Activated naive CD8-positive, alpha-beta T cell treated with anti-CD3 and anti-CD28 coated beads for 36 hours (primary cell): ENCODE measurements at regions not wholly inside any gene's neighbourhood (a gene's known extent, or its start where the extent isn't known, plus 50 kb on each side); places are given as distances from the start of the nearest gene placed in this dataset.
"Not testable (repeated sequence)": the region's sequence is repeated elsewhere in the genome, so short reads cannot be mapped to it uniquely, and the experiment has no call there.

ENCODE experiments used
- DNase-seq: peaks from one replicate; pipeline ENCODE4 v3.0.0; 2021
- H3K27ac Mint-ChIP-seq: one replicate; pipeline ENCODE4 v1.8.0; 2022; ENCODE audit warnings: mild to moderate bottlenecking, moderate library complexity, mixed read lengths
- H3K27me3 Mint-ChIP-seq: one replicate; pipeline ENCODE4 v1.8.0; 2022; ENCODE audit warnings: mild to moderate bottlenecking, mixed read lengths
- H3K36me3 Mint-ChIP-seq: one replicate; pipeline ENCODE4 v1.8.0; 2021; ENCODE audit warnings: mild to moderate bottlenecking, mixed read lengths
- H3K4me1 Mint-ChIP-seq: one replicate; pipeline ENCODE4 v1.8.0; 2021; ENCODE audit warnings: mixed read lengths
- H3K4me3 Mint-ChIP-seq: one replicate; pipeline ENCODE4 v1.8.0; 2022; ENCODE audit warnings: mild to moderate bottlenecking, moderate library complexity, mixed read lengths
- H3K9me3 Mint-ChIP-seq: one replicate; pipeline ENCODE4 v1.8.0; 2022; ENCODE audit warnings: mixed read lengths

DNA sequence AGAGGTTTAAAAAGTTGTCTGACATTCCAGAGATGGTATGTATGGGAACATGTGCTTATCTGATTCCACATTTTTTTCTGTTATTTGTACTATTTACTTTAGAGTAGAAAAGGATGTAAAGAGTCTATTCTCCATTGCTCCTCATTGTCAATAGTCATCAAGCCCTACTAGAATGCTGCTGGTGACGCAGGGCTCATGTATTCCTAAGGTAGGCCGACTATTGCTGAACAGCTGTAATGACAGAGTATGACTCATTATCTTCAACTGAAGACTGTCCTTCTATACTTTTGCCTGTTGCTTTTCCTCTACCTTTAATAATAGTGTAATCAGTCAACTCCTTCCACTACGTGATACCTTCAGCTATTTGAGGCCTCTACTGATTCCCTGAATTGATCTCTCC is 509.1 kb upstream of the NR3C2 start:
- no peaks in the 10 kb centered on the region for H3K36me3 Mint-ChIP-seq
- H3K4me1 Mint-ChIP-seq: no peaks in the 10 kb centered on the region
- no peaks in the 10 kb centered on the region for H3K27me3 Mint-ChIP-seq
- H3K27ac Mint-ChIP-seq: no peak overlapping the region
- no peaks in the 10 kb centered on the region for H3K9me3 Mint-ChIP-seq
- DNase-seq: no peak
- H3K4me3 Mint-ChIP-seq: no peak overlapping the region

DNA sequence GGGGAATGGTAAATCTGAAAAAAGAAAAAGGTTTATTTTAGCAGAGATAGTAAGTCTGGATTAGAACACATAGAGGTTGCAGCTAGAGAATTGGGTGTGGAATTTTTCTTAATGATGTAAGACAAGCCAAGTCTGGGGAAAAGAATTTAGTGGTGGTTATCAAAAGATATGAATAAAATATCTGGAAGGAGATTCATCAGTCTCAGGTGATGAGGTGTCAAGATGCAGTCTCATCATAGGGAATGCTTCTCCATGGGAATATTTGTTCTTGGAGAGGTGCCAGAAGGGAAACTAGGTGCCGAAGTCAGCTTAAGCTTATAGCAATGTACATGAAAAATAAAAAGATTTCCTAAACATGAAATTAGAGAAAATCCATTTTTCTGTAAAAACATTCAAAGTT is 504.1 kb upstream of the NR3C2 start:
- no peaks in the 10 kb centered on the region for H3K36me3 Mint-ChIP-seq
- no peak overlapping the region for H3K27ac Mint-ChIP-seq
- H3K4me3 Mint-ChIP-seq: no peak overlapping the region
- no peaks in the 10 kb centered on the region for H3K4me1 Mint-ChIP-seq
- DNase-seq: no peak
- H3K27me3 Mint-ChIP-seq: no peaks in the 10 kb centered on the region
- peaks cover 6% of the 10 kb centered on the region for H3K9me3 Mint-ChIP-seq

DNA sequence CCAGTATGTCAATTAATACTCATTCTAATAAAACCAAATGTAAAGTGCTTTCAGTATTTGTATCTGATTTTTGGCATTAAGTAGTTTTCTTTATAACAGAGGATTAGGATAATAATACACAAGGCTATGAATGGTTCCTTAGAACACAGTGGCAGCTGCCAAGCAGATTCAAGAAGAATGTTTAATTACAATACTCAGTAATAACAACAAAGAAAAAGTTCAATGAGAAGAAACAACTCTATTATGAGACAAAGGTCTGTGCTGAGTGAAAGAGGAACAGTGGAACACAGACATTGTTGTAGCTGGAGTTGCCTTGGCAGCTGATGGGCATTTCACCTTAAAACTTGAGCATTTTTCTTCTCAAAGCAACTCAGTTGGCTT is 502.6 kb upstream of the NR3C2 start:
- H3K4me1 Mint-ChIP-seq: no peaks in the 10 kb centered on the region
- no peaks in the 10 kb centered on the region for H3K27me3 Mint-ChIP-seq
- H3K27ac Mint-ChIP-seq: no peak overlapping the region
- no peak overlapping the region for H3K4me3 Mint-ChIP-seq
- DNase-seq: no peak
- peaks cover 6% of the 10 kb centered on the region for H3K9me3 Mint-ChIP-seq
- H3K36me3 Mint-ChIP-seq: no peaks in the 10 kb centered on the region

DNA sequence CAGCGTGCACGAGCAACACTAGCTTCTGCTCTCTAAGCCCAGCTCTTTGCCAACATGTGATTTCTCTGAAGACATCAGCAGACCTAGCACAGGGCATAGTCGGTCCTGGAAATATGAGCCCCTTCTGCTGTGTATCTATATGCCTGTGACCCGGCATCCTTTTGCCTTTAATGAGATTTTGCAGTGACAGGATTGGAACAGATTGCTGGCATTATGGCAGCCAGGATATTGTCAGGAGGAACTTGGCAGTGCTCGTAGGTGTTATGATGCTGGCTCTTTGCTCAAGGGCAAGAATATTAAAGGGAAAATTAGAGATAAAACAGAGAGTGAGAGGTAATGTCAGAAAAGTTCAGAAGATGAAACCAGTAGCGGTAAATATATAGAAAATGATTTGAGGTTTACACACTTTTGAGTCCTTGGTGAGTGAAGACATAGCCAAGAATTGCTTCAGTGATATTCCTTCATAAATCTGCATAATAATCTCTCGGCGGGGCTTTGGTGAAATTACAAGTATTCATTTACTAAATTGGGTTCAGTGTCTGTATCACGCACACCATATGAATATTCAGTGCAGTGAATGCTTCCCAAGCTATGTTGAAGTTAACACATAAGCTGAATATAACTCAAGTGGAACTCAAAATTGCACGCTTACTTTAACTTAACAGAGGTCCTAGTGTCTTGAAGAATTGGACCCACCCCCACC is 502.1 kb upstream of the NR3C2 start:
- DNase-seq: no peak
- Mint-ChIP-seq H3K4me3 (no peak overlapping the region), H3K27me3 (no peaks in the 10 kb centered on the region), H3K27ac (no peak overlapping the region), H3K4me1 (no peaks in the 10 kb centered on the region), H3K9me3 (peaks cover 6% of the 10 kb centered on the region), H3K36me3 (no peaks in the 10 kb centered on the region)

- no peak overlapping the region for H3K4me3 Mint-ChIP-seq
These were observed 492.8 kb upstream of the NR3C2 start for GRCh38 chr4:148934926-148935578.

GRCh38 chr4:148926276-148927260 is 484.4 kb upstream of the NR3C2 start:
- no peaks in the 10 kb centered on the region for H3K4me1 Mint-ChIP-seq
- H3K9me3 Mint-ChIP-seq: peaks cover 21% of the 10 kb centered on the region
- no peaks in the 10 kb centered on the region for H3K27me3 Mint-ChIP-seq
- no peak overlapping the region for H3K27ac Mint-ChIP-seq
- DNase-seq: no peak
- peaks cover 2% of the 10 kb centered on the region for H3K36me3 Mint-ChIP-seq
- H3K4me3 Mint-ChIP-seq: no peak overlapping the region

More at GRCh38 chr4:148934926-148935578, 492.8 kb upstream of the NR3C2 start:
- no peaks in the 10 kb centered on the region for H3K4me1 Mint-ChIP-seq
- H3K27ac Mint-ChIP-seq: no peak overlapping the region
- H3K27me3 Mint-ChIP-seq: no peaks in the 10 kb centered on the region
- no peak for DNase-seq
- H3K36me3 Mint-ChIP-seq: no peaks in the 10 kb centered on the region
- H3K9me3 Mint-ChIP-seq: peaks cover 22% of the 10 kb centered on the region

DNA sequence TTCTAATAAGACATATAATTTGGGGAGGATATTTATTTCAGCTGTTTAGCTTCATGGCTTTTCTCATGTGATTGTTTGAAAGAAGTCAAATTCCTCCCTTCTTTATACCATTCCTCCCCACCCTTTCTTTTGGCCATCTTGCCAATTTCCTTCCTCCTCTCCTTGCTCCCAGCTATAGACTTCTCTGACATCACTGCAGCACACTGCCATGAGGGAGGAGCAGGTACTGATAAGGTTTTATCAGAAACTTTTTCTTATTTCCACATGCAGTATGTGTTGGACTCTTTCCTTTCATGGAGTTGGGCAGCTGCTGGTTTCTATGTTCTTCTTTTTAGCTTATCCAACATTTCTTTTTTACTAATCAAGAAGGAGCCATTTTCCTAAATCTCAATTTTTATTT is 481.7 kb upstream of the NR3C2 start:
- Mint-ChIP-seq H3K27ac (no peak overlapping the region), H3K27me3 (no peaks in the 10 kb centered on the region), H3K4me1 (no peaks in the 10 kb centered on the region), H3K9me3 (peaks cover 2% of the 10 kb centered on the region), H3K4me3 (no peak overlapping the region), H3K36me3 (peaks cover 2% of the 10 kb centered on the region)
- DNase-seq: no peak

GRCh38 chr4:148922497-148922896 is 480.3 kb upstream of the NR3C2 start:
- no peak for DNase-seq
- no peak overlapping the region for H3K4me3 Mint-ChIP-seq
- no peaks in the 10 kb centered on the region for H3K9me3 Mint-ChIP-seq
- H3K4me1 Mint-ChIP-seq: no peaks in the 10 kb centered on the region
- no peaks in the 10 kb centered on the region for H3K36me3 Mint-ChIP-seq
- H3K27ac Mint-ChIP-seq: no peak overlapping the region
- H3K27me3 Mint-ChIP-seq: no peaks in the 10 kb centered on the region

- no peak for DNase-seq
- H3K27me3 Mint-ChIP-seq: no peaks in the 10 kb centered on the region
- H3K27ac Mint-ChIP-seq: no peak overlapping the region
- H3K9me3 Mint-ChIP-seq: no peaks in the 10 kb centered on the region
- H3K4me1 Mint-ChIP-seq: no peaks in the 10 kb centered on the region
- H3K4me3 Mint-ChIP-seq: no peak overlapping the region
- no peaks in the 10 kb centered on the region for H3K36me3 Mint-ChIP-seq
These were observed 472.5 kb upstream of the NR3C2 start for GRCh38 chr4:148914734-148915133.

GRCh38 chr4:148914301-148914700 is 472.1 kb upstream of the NR3C2 start:
- H3K27me3 Mint-ChIP-seq: no peaks in the 10 kb centered on the region
- no peaks in the 10 kb centered on the region for H3K36me3 Mint-ChIP-seq
- no peaks in the 10 kb centered on the region for H3K4me1 Mint-ChIP-seq
- no peak overlapping the region for H3K4me3 Mint-ChIP-seq
- DNase-seq: no peak
- H3K9me3 Mint-ChIP-seq: no peaks in the 10 kb centered on the region
- no peak overlapping the region for H3K27ac Mint-ChIP-seq

- H3K27ac Mint-ChIP-seq: no peak overlapping the region
- peaks cover 9% of the 10 kb centered on the region for H3K9me3 Mint-ChIP-seq
- DNase-seq: no peak
- H3K36me3 Mint-ChIP-seq: peaks cover 6% of the 10 kb centered on the region
- no peaks in the 10 kb centered on the region for H3K4me1 Mint-ChIP-seq
- no peak overlapping the region for H3K4me3 Mint-ChIP-seq
- no peaks in the 10 kb centered on the region for H3K27me3 Mint-ChIP-seq
These were observed 461.2 kb upstream of the NR3C2 start for GRCh38 chr4:148903388-148903787.

GRCh38 chr4:148901075-148901705 is 459.0 kb upstream of the NR3C2 start:
- H3K4me3 Mint-ChIP-seq: no peak overlapping the region
- H3K36me3 Mint-ChIP-seq: peaks cover 7% of the 10 kb centered on the region
- H3K27ac Mint-ChIP-seq: no peak overlapping the region
- H3K27me3 Mint-ChIP-seq: no peaks in the 10 kb centered on the region
- no peaks in the 10 kb centered on the region for H3K4me1 Mint-ChIP-seq
- DNase-seq: no peak
- H3K9me3 Mint-ChIP-seq: peaks cover 16% of the 10 kb centered on the region

DNA sequence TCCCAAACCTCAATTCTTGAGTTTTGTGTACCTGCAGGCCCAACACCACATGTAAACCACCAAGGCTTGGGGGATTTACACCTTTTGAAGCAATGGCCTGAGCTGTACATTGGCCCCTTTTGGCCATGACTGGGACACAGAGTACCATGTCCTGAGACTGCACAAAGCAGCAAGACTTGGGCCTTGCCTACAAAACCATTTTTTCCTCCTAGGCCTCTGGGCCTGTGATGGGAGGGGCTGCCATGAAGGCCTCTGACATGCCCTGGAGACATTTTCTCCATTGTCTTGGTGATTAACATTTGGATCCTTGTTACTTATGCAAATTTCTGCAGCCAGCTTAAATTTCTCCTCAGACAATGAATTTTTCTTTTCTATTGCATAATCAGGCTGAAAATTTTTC is 455.9 kb upstream of the NR3C2 start:
- not testable (repeated sequence) for H3K36me3 Mint-ChIP-seq, H3K4me3 Mint-ChIP-seq, H3K4me1 Mint-ChIP-seq, DNase-seq, H3K27me3 Mint-ChIP-seq, H3K27ac Mint-ChIP-seq
- peaks cover 16% of the 10 kb centered on the region for H3K9me3 Mint-ChIP-seq

- no peaks in the 10 kb centered on the region for H3K27me3 Mint-ChIP-seq
- H3K9me3 Mint-ChIP-seq: peaks cover 4% of the 10 kb centered on the region
- DNase-seq: no peak
- no peak overlapping the region for H3K4me3 Mint-ChIP-seq
- H3K36me3 Mint-ChIP-seq: no peaks in the 10 kb centered on the region
- no peak overlapping the region for H3K27ac Mint-ChIP-seq
- H3K4me1 Mint-ChIP-seq: no peaks in the 10 kb centered on the region
These were observed 450.9 kb upstream of the NR3C2 start for GRCh38 chr4:148893095-148893494.

- Mint-ChIP-seq H3K27ac (no peak overlapping the region), H3K4me1 (no peaks in the 10 kb centered on the region), H3K36me3 (no peaks in the 10 kb centered on the region), H3K9me3 (no peaks in the 10 kb centered on the region), H3K27me3 (no peaks in the 10 kb centered on the region), H3K4me3 (no peak overlapping the region)
- no peak for DNase-seq
These were observed 441.7 kb upstream of the NR3C2 start for GRCh38 chr4:148883891-148884290.
